ENCODE measurements at regions not wholly inside any gene's neighbourhood (a gene's known extent, or its start where the extent isn't known, plus 50 kb on each side); places are given as distances from the start of the nearest gene placed in this dataset.

- Histone ChIP-seq H3K4me1 (no peaks in the 10 kb centered on the region), H3K36me3 (no peaks in the 10 kb centered on the region), H3K9me3 (no peaks in the 10 kb centered on the region), H3K27ac (no peak overlapping the region), H3K4me3 (no peak overlapping the region), H3K27me3 (no peaks in the 10 kb centered on the region)
- no peak for TF ChIP-seq CTCF (IDR thresholded peaks at IDR 0.05)
- FAIRE-seq: no peak
- no peak for ATAC-seq
- intact Hi-C loops (cut with DNase I): no loop called here
- DNase-seq: no peak
Observed at GRCh38 chr4:27624749-27625148, 764.1 kb downstream of the STIM2 start.

DNA sequence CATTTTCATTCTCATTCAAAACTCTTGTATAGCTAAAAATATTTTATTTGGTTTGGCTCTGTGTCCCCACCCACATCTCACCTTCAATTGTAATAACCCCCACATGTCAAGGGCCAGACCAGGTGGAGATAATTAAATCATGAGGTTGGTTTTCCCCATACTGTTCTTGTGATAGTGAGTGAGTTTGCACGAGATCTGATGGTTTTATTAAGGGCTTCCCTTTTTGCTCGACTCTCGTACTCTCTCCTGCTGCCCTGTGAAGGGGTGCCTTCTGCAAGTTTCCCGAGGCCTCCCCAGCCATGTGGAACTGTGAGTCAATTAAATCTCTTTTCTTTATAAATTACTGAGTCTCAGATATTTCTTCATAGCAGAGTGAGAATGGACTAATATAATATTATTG is 768.0 kb downstream of the STIM2 start:
- no peaks in the 10 kb centered on the region for H3K36me3 ChIP-seq
- TF ChIP-seq CTCF (IDR thresholded peaks at IDR 0.05): no peak
- no peak for FAIRE-seq
- H3K4me1 ChIP-seq: no peaks in the 10 kb centered on the region
- no peak overlapping the region for H3K4me3 ChIP-seq
- H3K9me3 ChIP-seq: no peaks in the 10 kb centered on the region
- no peak for DNase-seq
- H3K27ac ChIP-seq: no peak overlapping the region
- no peak for ATAC-seq
- H3K27me3 ChIP-seq: no peaks in the 10 kb centered on the region
- 71 to 74% methylated on average over 4 of the region's 4 CpGs for WGBS, 2 donors
- intact Hi-C loops (cut with DNase I): no loop called here

DNA sequence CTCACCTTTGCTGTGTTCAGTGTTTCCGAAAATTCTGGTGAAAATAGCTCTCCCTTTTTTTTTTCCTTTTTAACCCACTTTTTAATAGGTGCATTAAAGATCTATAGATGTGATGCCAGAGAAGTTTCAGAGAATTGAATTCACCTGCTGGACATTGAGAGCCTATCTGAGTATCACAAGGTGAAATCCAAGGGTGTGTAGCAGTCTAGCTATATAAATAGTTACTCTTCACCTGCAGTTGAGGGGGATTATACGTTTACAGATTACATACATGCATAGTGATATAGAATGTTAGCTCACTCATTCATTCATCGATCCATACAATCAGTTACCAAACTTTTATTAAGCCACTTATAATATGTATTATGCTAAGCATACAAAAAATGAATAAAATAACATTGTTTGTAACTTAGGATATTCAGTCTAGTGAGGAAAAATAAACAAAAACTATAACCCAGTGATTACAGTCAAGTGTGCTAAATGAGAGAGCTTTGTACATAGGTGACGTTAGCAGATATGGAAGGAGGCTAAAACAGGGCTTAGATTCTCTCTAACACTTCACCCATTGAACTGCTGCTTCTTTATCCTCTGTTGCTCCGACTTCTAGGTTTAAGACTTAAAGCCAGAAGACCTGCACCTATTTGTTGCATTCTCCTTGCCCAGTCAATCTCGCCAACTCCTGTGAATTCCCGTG is 769.0 kb downstream of the STIM2 start:
- Histone ChIP-seq H3K4me3 (no peak overlapping the region), H3K27ac (no peak overlapping the region), H3K27me3 (no peaks in the 10 kb centered on the region), H3K9me3 (no peaks in the 10 kb centered on the region), H3K36me3 (no peaks in the 10 kb centered on the region), H3K4me1 (no peaks in the 10 kb centered on the region)
- 56 to 68% methylated on average over 7 of the region's 7 CpGs for WGBS, 2 donors
- no peak for TF ChIP-seq CTCF (IDR thresholded peaks at IDR 0.05)
- FAIRE-seq (no peak), DNase-seq (no peak), ATAC-seq (no peak)
- intact Hi-C loops (cut with DNase I): no loop called here

- no peak for TF ChIP-seq CTCF (IDR thresholded peaks at IDR 0.05)
- Histone ChIP-seq H3K4me1 (no peaks in the 10 kb centered on the region), H3K9me3 (no peaks in the 10 kb centered on the region), H3K27me3 (no peaks in the 10 kb centered on the region), H3K4me3 (no peak overlapping the region), H3K27ac (no peak overlapping the region), H3K36me3 (no peaks in the 10 kb centered on the region)
- no peak for FAIRE-seq
- ATAC-seq: no peak
- DNase-seq: no peak
- intact Hi-C loops (cut with DNase I): no loop called here
- 82 to 86% methylated on average over 6 of the region's 6 CpGs for WGBS, 2 donors
Observed at GRCh38 chr4:27635936-27636913, 775.6 kb downstream of the STIM2 start.
